ENCODE measurements at regions not wholly inside any gene's neighbourhood (a gene's known extent, or its start where the extent isn't known, plus 50 kb on each side); places are given as distances from the start of the nearest gene placed in this dataset.
A peak's percentile ranks its signal among the peaks of the same experiment; 100 is the strongest.

GRCh38 chr1:228835456-228835855 lies 100.2 kb downstream of the RHOU start:
- WGBS (ENCODE audit: insufficient coverage), result no CpG with 5 or more reads among the region's 5 CpGs
- Histone ChIP-seq H2AFZ (ENCODE audit: insufficient read depth, low read depth, low read length, poor library complexity, severe bottlenecking) (no peak overlapping the region), H3K36me3 (replicated peaks in 1 of 2; ENCODE audit: control insufficient read depth in 1 of 2, insufficient read depth in 2 of 2, low read length in 2 of 2) (no peaks in the 10 kb centered on the region), H3K27ac (ENCODE audit: low read depth in 1 of 2, low read length in 2 of 2) (no peak overlapping the region), H3K9ac (ENCODE audit: insufficient read depth, low read length, poor library complexity, severe bottlenecking) (no peak overlapping the region), H3K27me3 (ENCODE audit: control insufficient read depth in 2 of 2, insufficient read depth in 2 of 2, low read length in 2 of 2) (no peaks in the 10 kb centered on the region), H3K9me3 (replicated peaks in 1 of 2; ENCODE audit: control insufficient read depth in 1 of 2, insufficient read depth in 1 of 2, low read length in 2 of 2) (no peaks in the 10 kb centered on the region), H3K79me2 (ENCODE audit: insufficient read depth, low read length) (no peaks in the 10 kb centered on the region), H3K4me2 (replicated peaks; ENCODE audit: extremely low read depth, low read length, poor library complexity, severe bottlenecking) (no peak overlapping the region), H4K20me1 (ENCODE audit: insufficient read depth, low read length) (no peaks in the 10 kb centered on the region), H3K4me3 (replicated peaks in 1 of 3; ENCODE audit: low read depth in 2 of 3, low read length in 3 of 3) (no peak overlapping the region), H3K4me1 (ENCODE audit: control insufficient read depth in 1 of 2, insufficient read depth in 2 of 2, low read length in 2 of 2) (peaks cover 28 to 36% of the 10 kb centered on the region in 2 donors)
- Mint-ChIP-seq H3K27ac (no peak overlapping the region), H3K4me3 (no peak overlapping the region), H3K36me3 (no peaks in the 10 kb centered on the region), H3K9me3 (no peaks in the 10 kb centered on the region), H3K27me3 (ENCODE audit: low read depth in 3 of 3) (peaks cover 0 to 3% (median 1%) of the 10 kb centered on the region in 3 donors), H3K4me1 (peaks cover 33% of the 10 kb centered on the region)
- TF ChIP-seq CTCF (IDR thresholded peaks at IDR 0.05), result no peak
- no peak for DNase-seq
- intact Hi-C loops (cut with micrococcal nuclease), result no loop called here

GRCh38 chr1:228835911-228836310 lies 100.6 kb downstream of the RHOU start:
- no peak overlapping the region for H2AFZ ChIP-seq (ENCODE audit: insufficient read depth, low read depth, low read length, poor library complexity, severe bottlenecking)
- Mint-ChIP-seq H3K27me3 (ENCODE audit: low read depth in 3 of 3) (peaks cover 0 to 3% (median 1%) of the 10 kb centered on the region in 3 donors), H3K36me3 (no peaks in the 10 kb centered on the region), H3K27ac (peak overlapping the region in 1 of 7 donors; percentile 68), H3K4me3 (no peak overlapping the region), H3K4me1 (peaks cover 33% of the 10 kb centered on the region), H3K9me3 (no peaks in the 10 kb centered on the region)
- 100% methylated on average over 3 of the region's 3 CpGs for WGBS (ENCODE audit: insufficient coverage)
- no peak overlapping the region for H3K4me3 ChIP-seq (replicated peaks in 1 of 3; ENCODE audit: low read depth in 2 of 3, low read length in 3 of 3)
- H3K36me3 ChIP-seq (replicated peaks in 1 of 2; ENCODE audit: control insufficient read depth in 1 of 2, insufficient read depth in 2 of 2, low read length in 2 of 2), result no peaks in the 10 kb centered on the region
- TF ChIP-seq CTCF (IDR thresholded peaks at IDR 0.05), result no peak
- no peak overlapping the region for H3K9ac ChIP-seq (ENCODE audit: insufficient read depth, low read length, poor library complexity, severe bottlenecking)
- no peak for DNase-seq
- H3K4me1 ChIP-seq (ENCODE audit: control insufficient read depth in 1 of 2, insufficient read depth in 2 of 2, low read length in 2 of 2), result peaks cover 28 to 36% of the 10 kb centered on the region in 2 donors
- H4K20me1 ChIP-seq (ENCODE audit: insufficient read depth, low read length), result no peaks in the 10 kb centered on the region
- intact Hi-C loops (cut with micrococcal nuclease), result no loop called here
- H3K4me2 ChIP-seq (replicated peaks; ENCODE audit: extremely low read depth, low read length, poor library complexity, severe bottlenecking), result no peak overlapping the region
- no peak overlapping the region for H3K27ac ChIP-seq (ENCODE audit: low read depth in 1 of 2, low read length in 2 of 2)
- H3K9me3 ChIP-seq (replicated peaks in 1 of 2; ENCODE audit: control insufficient read depth in 1 of 2, insufficient read depth in 1 of 2, low read length in 2 of 2), result no peaks in the 10 kb centered on the region
- H3K79me2 ChIP-seq (ENCODE audit: insufficient read depth, low read length), result no peaks in the 10 kb centered on the region
- no peaks in the 10 kb centered on the region for H3K27me3 ChIP-seq (ENCODE audit: control insufficient read depth in 2 of 2, insufficient read depth in 2 of 2, low read length in 2 of 2)

Measured in CD14-positive monocyte (primary cell).